Progenitor cell of endocrine pancreas (in vitro differentiated cells): ENCODE measurements at regions not wholly inside any gene's neighbourhood (a gene's known extent, or its start where the extent isn't known, plus 50 kb on each side); places are given as distances from the start of the nearest gene placed in this dataset.

Experiments
- DNase-seq: peaks from one replicate; pipeline ENCODE4 v3.0.0; 2021; ENCODE audit warnings: low spot score; ENCODE audit not compliant: unreplicated experiment
- H3K27ac Mint-ChIP-seq: 2 replicates; pipeline ENCODE4 v1.8.0; 2021; ENCODE audit warnings: mild to moderate bottlenecking, moderate library complexity, mixed read lengths
- H3K27me3 Mint-ChIP-seq: 2 replicates; pipeline ENCODE4 v1.8.0; 2021; ENCODE audit warnings: mixed read lengths
- H3K36me3 Mint-ChIP-seq: 2 replicates; pipeline ENCODE4 v1.8.0; 2022; ENCODE audit warnings: mixed read lengths; ENCODE audit not compliant: insufficient read depth
- H3K4me1 Mint-ChIP-seq: 2 replicates; pipeline ENCODE4 v1.8.0; 2021; ENCODE audit warnings: low read depth, mixed read lengths
- H3K4me3 Mint-ChIP-seq: 2 replicates; pipeline ENCODE4 v1.8.0; 2021; ENCODE audit warnings: low read depth, mild to moderate bottlenecking, moderate library complexity, mixed read lengths
- H3K9me3 Mint-ChIP-seq: 2 replicates; pipeline ENCODE4 v1.8.0; 2021; ENCODE audit warnings: low read depth, mixed read lengths
- TF ChIP-seq, protein P1 (sequence below): fragments of 200-600 bp; sonication (generic); IDR thresholded peaks from one replicate; pipeline ENCODE4 v1.5.0; 2021; ENCODE audit warnings: antibody characterized with exemption, mild to moderate bottlenecking; ENCODE audit not compliant: unreplicated experiment

DNA sequence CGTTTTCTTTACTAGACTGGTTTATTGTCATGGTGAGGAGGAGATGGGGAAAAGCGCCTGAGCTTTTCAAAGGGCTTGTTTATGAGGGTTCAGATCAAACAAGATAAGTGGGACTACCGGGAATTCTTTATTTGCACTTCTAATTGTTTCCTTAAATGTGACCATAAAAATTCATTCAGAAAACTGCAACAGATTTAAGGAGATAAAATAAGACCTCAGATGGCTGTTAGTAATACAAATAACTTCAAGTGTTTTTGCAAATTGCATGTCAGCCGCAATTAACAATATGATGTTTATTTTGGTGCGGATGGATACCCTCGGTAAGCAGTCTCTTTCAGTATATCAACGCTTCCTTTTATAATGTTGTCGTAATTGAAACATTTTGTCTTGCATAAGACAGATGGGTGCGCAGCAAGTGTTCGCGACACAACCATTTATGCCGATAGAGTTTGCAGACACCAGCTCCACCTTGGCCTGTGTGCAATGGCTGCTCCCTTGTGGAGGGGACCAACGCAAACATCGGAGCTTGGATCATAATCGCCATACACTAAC, 151.0 kb downstream of the C4orf33 start:
- H3K9me3 Mint-ChIP-seq: no peaks in the 10 kb centered on the region
- H3K36me3 Mint-ChIP-seq: no peaks in the 10 kb centered on the region
- no peak overlapping the region for H3K4me3 Mint-ChIP-seq
- DNase-seq: no peak
- no peaks in the 10 kb centered on the region for H3K27me3 Mint-ChIP-seq
- TF ChIP-seq, protein P1, sequence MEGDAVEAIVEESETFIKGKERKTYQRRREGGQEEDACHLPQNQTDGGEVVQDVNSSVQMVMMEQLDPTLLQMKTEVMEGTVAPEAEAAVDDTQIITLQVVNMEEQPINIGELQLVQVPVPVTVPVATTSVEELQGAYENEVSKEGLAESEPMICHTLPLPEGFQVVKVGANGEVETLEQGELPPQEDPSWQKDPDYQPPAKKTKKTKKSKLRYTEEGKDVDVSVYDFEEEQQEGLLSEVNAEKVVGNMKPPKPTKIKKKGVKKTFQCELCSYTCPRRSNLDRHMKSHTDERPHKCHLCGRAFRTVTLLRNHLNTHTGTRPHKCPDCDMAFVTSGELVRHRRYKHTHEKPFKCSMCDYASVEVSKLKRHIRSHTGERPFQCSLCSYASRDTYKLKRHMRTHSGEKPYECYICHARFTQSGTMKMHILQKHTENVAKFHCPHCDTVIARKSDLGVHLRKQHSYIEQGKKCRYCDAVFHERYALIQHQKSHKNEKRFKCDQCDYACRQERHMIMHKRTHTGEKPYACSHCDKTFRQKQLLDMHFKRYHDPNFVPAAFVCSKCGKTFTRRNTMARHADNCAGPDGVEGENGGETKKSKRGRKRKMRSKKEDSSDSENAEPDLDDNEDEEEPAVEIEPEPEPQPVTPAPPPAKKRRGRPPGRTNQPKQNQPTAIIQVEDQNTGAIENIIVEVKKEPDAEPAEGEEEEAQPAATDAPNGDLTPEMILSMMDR: no peak
- H3K27ac Mint-ChIP-seq: no peak overlapping the region
- peaks cover 7% of the 10 kb centered on the region for H3K4me1 Mint-ChIP-seq

DNA sequence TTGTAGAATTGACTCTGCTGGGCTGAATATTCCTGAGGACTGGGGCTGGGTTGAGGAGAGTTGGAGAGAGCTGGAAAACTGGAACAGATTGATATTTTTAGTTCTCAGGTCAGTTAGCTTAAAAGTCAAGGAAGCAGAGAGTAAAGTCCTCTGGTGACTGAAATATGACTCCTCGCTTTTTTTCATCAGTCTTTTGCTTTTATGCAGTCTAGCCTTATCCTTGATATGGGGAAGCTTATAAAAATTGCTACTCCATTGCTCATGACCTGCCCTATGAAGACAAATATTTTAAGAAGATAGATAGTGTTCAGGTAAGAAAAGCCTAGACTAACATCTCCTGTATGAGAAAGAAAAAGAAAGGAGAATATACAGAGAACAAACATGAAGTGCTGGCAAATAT, 152.7 kb downstream of the C4orf33 start:
- TF ChIP-seq, protein P1: no peak
- Mint-ChIP-seq H3K27me3 (no peaks in the 10 kb centered on the region), H3K4me3 (no peak overlapping the region), H3K36me3 (no peaks in the 10 kb centered on the region), H3K9me3 (no peaks in the 10 kb centered on the region), H3K4me1 (peaks cover 7% of the 10 kb centered on the region), H3K27ac (no peak overlapping the region)
- no peak for DNase-seq

DNA sequence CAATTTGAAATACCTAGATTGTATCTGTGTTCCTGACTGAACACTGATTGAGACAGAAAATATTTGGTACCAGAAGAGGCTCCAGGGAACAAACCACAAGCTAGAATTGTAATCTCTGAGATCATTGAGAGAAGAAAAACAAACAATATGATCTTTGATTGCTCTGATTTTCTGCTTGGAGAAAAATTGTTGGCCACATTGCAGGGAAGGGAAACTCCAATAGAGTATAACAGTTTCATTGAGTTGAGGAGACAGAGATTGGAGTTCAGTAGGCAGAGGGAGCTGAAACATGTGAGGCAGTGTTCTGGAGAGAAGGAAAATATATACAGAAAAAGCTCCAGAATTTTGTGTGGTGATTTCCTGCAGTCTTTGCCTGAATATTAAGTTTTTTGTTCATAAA, 158.2 kb downstream of the C4orf33 start:
- Mint-ChIP-seq H3K4me1 (no peaks in the 10 kb centered on the region), H3K27me3 (no peaks in the 10 kb centered on the region)

DNA sequence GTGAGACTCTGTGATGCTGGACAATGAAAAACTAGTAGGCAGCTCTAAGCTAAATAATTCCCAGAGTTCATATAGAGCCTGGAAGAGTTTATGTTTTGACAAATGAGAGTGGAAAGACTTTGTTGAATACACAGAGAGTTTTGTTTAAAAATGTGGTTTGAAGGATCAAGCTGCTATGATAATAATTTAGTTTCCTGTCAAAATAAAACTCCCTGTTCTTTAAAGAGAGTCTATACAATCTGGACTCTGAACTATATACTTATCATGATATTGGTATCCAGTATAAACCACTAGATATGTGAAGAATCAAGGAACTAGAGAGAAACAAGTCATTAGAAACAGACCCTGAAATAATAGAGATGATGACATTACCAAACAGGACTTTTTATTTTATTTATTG, 158.6 kb downstream of the C4orf33 start:
- Mint-ChIP-seq H3K27ac (no peak overlapping the region), H3K36me3 (no peaks in the 10 kb centered on the region), H3K4me1 (no peaks in the 10 kb centered on the region), H3K9me3 (peaks cover 3% of the 10 kb centered on the region), H3K27me3 (no peaks in the 10 kb centered on the region), H3K4me3 (no peak overlapping the region)
- DNase-seq: no peak
- TF ChIP-seq, protein P1: no peak

More for the DNA sequence above, 158.2 kb downstream of the C4orf33 start:
- Mint-ChIP-seq H3K9me3 (peaks cover 3% of the 10 kb centered on the region), H3K27ac (no peak overlapping the region), H3K36me3 (no peaks in the 10 kb centered on the region), H3K4me3 (no peak overlapping the region)
- TF ChIP-seq, protein P1: no peak
- DNase-seq: no peak

DNA sequence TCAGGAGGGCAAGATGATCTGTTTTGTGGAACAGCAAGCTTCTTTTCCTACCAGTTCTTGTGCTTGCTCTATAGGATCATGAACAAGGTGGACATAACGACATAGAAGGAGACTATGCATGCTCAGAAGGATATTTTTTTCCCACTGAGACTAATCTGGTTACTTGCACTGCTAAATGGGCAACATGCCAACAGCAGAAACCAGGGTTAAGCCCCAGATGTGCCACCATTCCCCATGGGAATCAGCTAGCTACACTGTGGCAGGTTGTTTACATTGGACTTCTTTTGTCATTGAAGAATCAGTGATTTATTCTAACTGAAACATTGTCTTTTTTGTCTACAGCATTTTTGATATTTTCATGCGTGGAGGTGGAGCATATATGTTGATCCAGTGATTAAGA, 165.6 kb downstream of the C4orf33 start:
- TF ChIP-seq, protein P1: no peak
- Mint-ChIP-seq H3K4me3 (no peak overlapping the region), H3K27me3 (no peaks in the 10 kb centered on the region), H3K9me3 (no peaks in the 10 kb centered on the region), H3K4me1 (no peaks in the 10 kb centered on the region), H3K36me3 (no peaks in the 10 kb centered on the region), H3K27ac (no peak overlapping the region)
- DNase-seq: no peak
